UCSD-AML1 (cell line): ENCODE measurements at regions not wholly inside any gene's neighbourhood (a gene's known extent, or its start where the extent isn't known, plus 50 kb on each side); places are given as distances from the start of the nearest gene placed in this dataset.
"Not testable (repeated sequence)": the region's sequence is repeated elsewhere in the genome, so short reads cannot be mapped to it uniquely, and the experiment has no call there.

Experiments
- DNase-seq: peaks from one replicate; lab custom pipeline; 2025; ENCODE audit not compliant: unreplicated experiment; lab: John Stamatoyannopoulos, UW

GRCh38 chr5:166287866-166288265 lies 2003.6 kb upstream of the WWC1 start:
- no peak for DNase-seq

GRCh38 chr5:166291800-166292199 lies 1999.6 kb upstream of the WWC1 start:
- DNase-seq: not testable (repeated sequence)

- no peak for DNase-seq
These were observed 1997.6 kb upstream of the WWC1 start for GRCh38 chr5:166293892-166294291.

- no peak for DNase-seq
These were observed 1989.3 kb upstream of the WWC1 start for GRCh38 chr5:166302166-166302565.

GRCh38 chr5:166317425-166317824 lies 1974.0 kb upstream of the WWC1 start:
- no peak for DNase-seq

- no peak for DNase-seq
These were observed 1970.4 kb upstream of the WWC1 start for GRCh38 chr5:166320920-166321480.

- DNase-seq: no peak
These were observed 1967.1 kb upstream of the WWC1 start for GRCh38 chr5:166324372-166324771.

GRCh38 chr5:166329149-166329800 lies 1962.2 kb upstream of the WWC1 start:
- DNase-seq: no peak

- no peak for DNase-seq
These were observed 1961.4 kb upstream of the WWC1 start for GRCh38 chr5:166330036-166330435.

GRCh38 chr5:166331521-166331920 lies 1959.9 kb upstream of the WWC1 start:
- no peak for DNase-seq

- DNase-seq: no peak
These were observed 1952.6 kb upstream of the WWC1 start for GRCh38 chr5:166338801-166339200.

- no peak for DNase-seq
These were observed 1951.4 kb upstream of the WWC1 start for GRCh38 chr5:166340039-166340438.

GRCh38 chr5:166341740-166342337 lies 1949.6 kb upstream of the WWC1 start:
- DNase-seq: no peak

GRCh38 chr5:166342402-166342801 lies 1949.0 kb upstream of the WWC1 start:
- DNase-seq: no peak

- no peak for DNase-seq
These were observed 1944.6 kb upstream of the WWC1 start for GRCh38 chr5:166346726-166347374.

- no peak for DNase-seq
These were observed 1942.4 kb upstream of the WWC1 start for GRCh38 chr5:166349046-166349445.

GRCh38 chr5:166353580-166353979 lies 1937.9 kb upstream of the WWC1 start:
- no peak for DNase-seq

- no peak for DNase-seq
These were observed 1937.1 kb upstream of the WWC1 start for GRCh38 chr5:166354332-166354731.

- no peak for DNase-seq
These were observed 1935.3 kb upstream of the WWC1 start for GRCh38 chr5:166356096-166356495.

GRCh38 chr5:166358127-166358830 lies 1933.2 kb upstream of the WWC1 start:
- DNase-seq: no peak

GRCh38 chr5:166363087-166363760 lies 1928.2 kb upstream of the WWC1 start:
- DNase-seq: no peak
